ENCODE measurements at regions not wholly inside any gene's neighbourhood (a gene's known extent, or its start where the extent isn't known, plus 50 kb on each side); places are given as distances from the start of the nearest gene placed in this dataset.

- BruUV-seq (replicated peaks), result no TSS peak
- intact Hi-C loops (cut with micrococcal nuclease; ENCODE audit: unreplicated experiment), result no loop called here
- ChIA-PET CTCF (no interaction called here), RAD21 (ENCODE audit: unreplicated experiment) (no interaction called here), SMC1A (ENCODE audit: uncharacterized antibody, unreplicated experiment) (interaction anchor here (0.6 kb wide), 1 partner anchor 584 kb away, joined by 3 read pairs; no protein-coding TSS in a partner anchor), POLR2A (no interaction called here)
- Histone ChIP-seq H3K27ac (ENCODE audit: control insufficient read depth, insufficient read depth) (no peak overlapping the region), H3K79me2 (ENCODE audit: control insufficient read depth, insufficient read depth, low read length) (no peaks in the 10 kb centered on the region), H3K9me3 (replicated peaks; ENCODE audit: control insufficient read depth, insufficient read depth, low read length) (no peaks in the 10 kb centered on the region), H3K9ac (ENCODE audit: control insufficient read depth, insufficient read depth, low read length) (no peak overlapping the region), H4K20me1 (ENCODE audit: control insufficient read depth, insufficient read depth) (no peaks in the 10 kb centered on the region), H3K36me3 (ENCODE audit: control insufficient read depth in 2 of 2, insufficient read depth in 2 of 2, low read length in 1 of 2) (no peaks in the 10 kb centered on the region), H2AFZ (ENCODE audit: control insufficient read depth, low read depth, low read length) (no peak overlapping the region), H3K4me1 (ENCODE audit: control insufficient read depth, insufficient read depth, low read length) (no peaks in the 10 kb centered on the region), H3K4me3 (no peak overlapping the region), H3K4me2 (ENCODE audit: control insufficient read depth, insufficient read depth) (no peak overlapping the region), H3K27me3 (replicated peaks in 1 of 2; ENCODE audit: control insufficient read depth in 2 of 2, insufficient read depth in 2 of 2, low read length in 1 of 2) (no peaks in the 10 kb centered on the region)
- WGBS (ENCODE audit: insufficient coverage, insufficient replicate concordance, low lambda C conversion rate, missing lambda C conversion rate), result 0% methylated on average over 2 of the region's 2 CpGs
- DNase-seq (ENCODE audit: low read depth, low spot score) (no peak), ATAC-seq (no peak), FAIRE-seq (no peak)
- TF ChIP-seq NR2F1 (conservative IDR thresholded peaks at IDR 0.05) (no peak), FOXK2 (IDR thresholded peaks at IDR 0.05) (no peak), SUPT20H (IDR thresholded peaks at IDR 0.05; ENCODE audit: borderline replicate concordance, control insufficient read depth, low read depth, low read length) (no peak), BACH1 (IDR thresholded peaks at IDR 0.05; ENCODE audit: borderline replicate concordance) (no peak), IKZF2 (IDR thresholded peaks at IDR 0.05) (no peak), RBBP5 (conservative IDR thresholded peaks at IDR 0.05) (no peak), RB1 (IDR thresholded peaks at IDR 0.05; ENCODE audit: borderline replicate concordance) (no peak), CBX3 (IDR thresholded peaks at IDR 0.05; ENCODE audit: borderline replicate concordance, low read depth) (no peak), ZBED1 (IDR thresholded peaks at IDR 0.05; ENCODE audit: borderline replicate concordance) (no peak), HDAC6 (IDR thresholded peaks at IDR 0.05; ENCODE audit: unreplicated experiment) (no peak), ZNF217 (IDR thresholded peaks at IDR 0.05) (no peak), ZNF274 (IDR thresholded peaks at IDR 0.05; ENCODE audit: insufficient read depth, insufficient read length) (no peak), GABPA (IDR thresholded peaks at IDR 0.05; ENCODE audit: low read depth) (no peak), MXI1 (IDR thresholded peaks at IDR 0.05; ENCODE audit: low read depth, low read length) (no peak), CHD4 (IDR thresholded peaks at IDR 0.05) (no peak), TBL1XR1 (IDR thresholded peaks at IDR 0.05; ENCODE audit: low read depth, low read length) (no peak), BMI1 (IDR thresholded peaks at IDR 0.05; ENCODE audit: borderline replicate concordance) (no peak)
- TF ChIP-seq, protein P1, sequence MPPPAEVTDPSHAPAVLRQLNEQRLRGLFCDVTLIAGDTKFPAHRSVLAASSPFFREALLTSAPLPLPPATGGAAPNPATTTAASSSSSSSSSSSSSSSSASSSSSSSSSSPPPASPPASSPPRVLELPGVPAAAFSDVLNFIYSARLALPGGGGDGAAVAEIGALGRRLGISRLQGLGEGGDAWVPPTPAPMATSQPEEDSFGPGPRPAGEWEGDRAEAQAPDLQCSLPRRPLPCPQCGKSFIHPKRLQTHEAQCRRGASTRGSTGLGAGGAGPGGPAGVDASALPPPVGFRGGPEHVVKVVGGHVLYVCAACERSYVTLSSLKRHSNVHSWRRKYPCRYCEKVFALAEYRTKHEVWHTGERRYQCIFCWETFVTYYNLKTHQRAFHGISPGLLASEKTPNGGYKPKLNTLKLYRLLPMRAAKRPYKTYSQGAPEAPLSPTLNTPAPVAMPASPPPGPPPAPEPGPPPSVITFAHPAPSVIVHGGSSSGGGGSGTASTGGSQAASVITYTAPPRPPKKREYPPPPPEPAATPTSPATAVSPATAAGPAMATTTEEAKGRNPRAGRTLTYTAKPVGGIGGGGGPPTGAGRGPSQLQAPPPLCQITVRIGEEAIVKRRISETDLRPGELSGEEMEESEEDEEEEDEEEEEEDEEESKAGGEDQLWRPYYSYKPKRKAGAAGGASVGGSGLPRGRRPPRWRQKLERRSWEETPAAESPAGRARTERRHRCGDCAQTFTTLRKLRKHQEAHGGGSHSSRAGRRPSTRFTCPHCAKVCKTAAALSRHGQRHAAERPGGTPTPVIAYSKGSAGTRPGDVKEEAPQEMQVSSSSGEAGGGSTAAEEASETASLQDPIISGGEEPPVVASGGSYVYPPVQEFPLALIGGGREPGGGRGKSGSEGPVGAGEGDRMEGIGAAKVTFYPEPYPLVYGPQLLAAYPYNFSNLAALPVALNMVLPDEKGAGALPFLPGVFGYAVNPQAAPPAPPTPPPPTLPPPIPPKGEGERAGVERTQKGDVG (CRISPR knock-in tag; IDR thresholded peaks at IDR 0.05), result no peak
- TF ChIP-seq, protein P2, sequence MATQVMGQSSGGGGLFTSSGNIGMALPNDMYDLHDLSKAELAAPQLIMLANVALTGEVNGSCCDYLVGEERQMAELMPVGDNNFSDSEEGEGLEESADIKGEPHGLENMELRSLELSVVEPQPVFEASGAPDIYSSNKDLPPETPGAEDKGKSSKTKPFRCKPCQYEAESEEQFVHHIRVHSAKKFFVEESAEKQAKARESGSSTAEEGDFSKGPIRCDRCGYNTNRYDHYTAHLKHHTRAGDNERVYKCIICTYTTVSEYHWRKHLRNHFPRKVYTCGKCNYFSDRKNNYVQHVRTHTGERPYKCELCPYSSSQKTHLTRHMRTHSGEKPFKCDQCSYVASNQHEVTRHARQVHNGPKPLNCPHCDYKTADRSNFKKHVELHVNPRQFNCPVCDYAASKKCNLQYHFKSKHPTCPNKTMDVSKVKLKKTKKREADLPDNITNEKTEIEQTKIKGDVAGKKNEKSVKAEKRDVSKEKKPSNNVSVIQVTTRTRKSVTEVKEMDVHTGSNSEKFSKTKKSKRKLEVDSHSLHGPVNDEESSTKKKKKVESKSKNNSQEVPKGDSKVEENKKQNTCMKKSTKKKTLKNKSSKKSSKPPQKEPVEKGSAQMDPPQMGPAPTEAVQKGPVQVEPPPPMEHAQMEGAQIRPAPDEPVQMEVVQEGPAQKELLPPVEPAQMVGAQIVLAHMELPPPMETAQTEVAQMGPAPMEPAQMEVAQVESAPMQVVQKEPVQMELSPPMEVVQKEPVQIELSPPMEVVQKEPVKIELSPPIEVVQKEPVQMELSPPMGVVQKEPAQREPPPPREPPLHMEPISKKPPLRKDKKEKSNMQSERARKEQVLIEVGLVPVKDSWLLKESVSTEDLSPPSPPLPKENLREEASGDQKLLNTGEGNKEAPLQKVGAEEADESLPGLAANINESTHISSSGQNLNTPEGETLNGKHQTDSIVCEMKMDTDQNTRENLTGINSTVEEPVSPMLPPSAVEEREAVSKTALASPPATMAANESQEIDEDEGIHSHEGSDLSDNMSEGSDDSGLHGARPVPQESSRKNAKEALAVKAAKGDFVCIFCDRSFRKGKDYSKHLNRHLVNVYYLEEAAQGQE (IDR thresholded peaks at IDR 0.05; ENCODE audit: low read depth, low read length), result no peak
- in situ Hi-C loops (cut with MboI), result no loop called here
Measured at GRCh38 chr5:15234366-15234765, 265.6 kb upstream of the FBXL7 start.
